ENCODE measurements at regions not wholly inside any gene's neighbourhood (a gene's known extent, or its start where the extent isn't known, plus 50 kb on each side); places are given as distances from the start of the nearest gene placed in this dataset.

DNA sequence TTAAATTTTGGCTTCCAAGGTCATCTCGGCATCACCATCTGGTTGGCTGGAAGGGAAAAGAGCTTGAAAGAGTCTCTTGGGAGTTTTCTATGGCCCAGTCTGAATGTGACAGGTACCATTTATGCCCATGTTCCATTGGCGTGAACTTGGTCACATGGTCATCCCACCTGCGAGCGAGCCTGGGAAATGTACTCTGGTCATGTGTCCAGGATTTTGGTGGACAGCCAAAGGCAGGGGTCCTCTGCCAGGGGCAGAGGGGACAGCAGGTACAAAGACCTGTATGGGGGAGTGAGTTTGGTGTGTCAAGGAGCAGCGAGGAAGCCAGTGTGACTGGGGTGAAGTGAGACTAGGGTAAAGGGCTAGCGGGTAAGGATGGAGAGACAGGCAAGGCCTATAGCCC is 112.6 kb downstream of the CDC5L start:
- no peak for DNase-seq

DNA sequence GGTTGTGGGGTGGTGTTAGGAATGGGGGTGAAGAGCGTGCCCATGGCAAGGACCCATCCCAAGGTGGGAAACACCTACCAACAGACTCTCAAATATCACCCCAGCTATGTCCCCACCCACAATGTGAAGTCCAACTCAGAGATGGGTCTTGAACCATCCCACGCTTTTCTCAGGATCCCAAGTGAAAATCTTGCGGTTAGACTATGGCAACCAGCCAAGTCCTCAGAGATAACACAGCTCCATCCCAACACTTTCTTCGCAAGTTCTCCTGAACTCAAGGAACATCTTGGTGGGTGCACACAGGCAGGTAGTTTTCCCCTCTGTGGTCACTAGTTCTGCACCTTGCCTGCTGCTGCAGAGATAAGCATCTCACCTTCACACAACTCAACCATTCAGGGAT is 116.0 kb downstream of the CDC5L start:
- DNase-seq = no peak

- DNase-seq = no peak
Measured at GRCh38 chr6:44504301-44504791, 116.8 kb downstream of the CDC5L start.

GRCh38 chr6:44505751-44506150 is 118.2 kb downstream of the CDC5L start:
- no peak for DNase-seq

GRCh38 chr6:44507014-44507413 is 119.5 kb downstream of the CDC5L start:
- DNase-seq = no peak

GRCh38 chr6:44508646-44509045 is 121.1 kb downstream of the CDC5L start:
- no peak for DNase-seq

DNA sequence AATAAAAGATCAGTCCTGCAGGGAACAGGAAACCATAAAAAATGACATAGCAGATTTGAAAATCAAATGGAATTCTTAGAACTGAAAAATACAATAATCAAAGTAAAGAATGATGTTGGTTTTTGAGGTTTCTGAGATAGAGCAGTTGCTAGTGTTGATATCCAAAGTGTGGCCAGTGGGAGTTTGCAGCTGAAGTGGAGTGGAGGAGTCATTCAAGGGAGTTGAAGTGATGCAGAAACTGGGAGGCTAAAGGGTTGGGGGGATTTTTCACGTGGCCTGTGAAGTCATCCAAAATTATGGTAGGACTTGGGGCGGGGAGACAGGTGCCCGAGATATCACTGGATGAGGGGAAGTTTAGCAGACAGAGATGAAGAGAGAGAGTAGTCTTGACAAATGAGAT is 123.6 kb downstream of the CDC5L start:
- no peak for DNase-seq

GRCh38 chr6:44512868-44513741 is 125.6 kb downstream of the CDC5L start:
- DNase-seq = no peak

DNA sequence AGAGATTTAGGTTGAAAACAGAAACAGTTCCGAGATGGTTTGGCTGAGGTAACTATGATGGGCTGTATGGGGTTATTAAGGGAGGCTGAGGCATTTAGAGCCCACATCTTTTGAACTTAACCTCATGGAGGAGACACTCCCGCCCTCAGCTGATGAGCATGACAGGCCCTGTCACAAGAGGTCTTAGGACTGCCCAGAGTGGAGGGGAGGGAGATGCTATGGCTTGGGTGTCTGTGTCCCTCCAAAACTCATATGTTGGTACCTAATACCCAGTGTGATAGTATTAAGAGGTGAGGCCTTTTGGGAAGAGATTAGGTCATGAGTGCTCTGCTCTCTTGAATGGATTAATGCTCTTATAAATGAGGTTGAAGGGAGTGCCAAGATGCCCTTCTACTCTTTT is 126.6 kb downstream of the CDC5L start:
- DNase-seq = no peak

DNA sequence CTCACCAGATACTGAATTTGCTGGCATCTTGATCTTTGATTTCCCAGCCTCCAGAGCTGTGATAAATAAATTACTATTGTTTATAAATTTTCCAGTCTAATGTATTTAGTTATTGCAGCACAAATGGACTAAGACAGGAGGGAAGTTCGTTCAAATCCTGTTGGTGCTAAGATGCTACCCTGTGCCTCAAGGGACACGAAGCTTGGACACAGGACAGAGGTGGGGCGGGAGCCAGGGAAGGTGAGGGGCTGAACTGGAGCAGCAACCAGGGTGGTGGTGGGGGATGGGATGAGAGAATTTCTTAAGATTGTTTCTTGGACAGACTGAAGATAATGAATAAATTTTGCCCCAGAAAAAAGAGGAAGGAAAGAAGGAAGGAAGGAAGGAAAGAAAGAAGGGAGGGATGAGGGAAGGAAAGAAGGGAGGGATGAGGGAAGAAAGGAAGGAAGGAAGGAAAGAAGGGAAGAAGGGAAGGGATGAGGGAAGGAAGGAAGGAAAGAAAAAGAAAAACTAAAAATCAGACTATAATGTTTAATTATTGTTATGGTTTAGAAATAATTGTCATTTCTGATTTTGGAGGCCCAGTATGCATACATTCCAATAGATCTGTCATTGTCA is 127.2 kb downstream of the CDC5L start:
- DNase-seq = no peak

DNA sequence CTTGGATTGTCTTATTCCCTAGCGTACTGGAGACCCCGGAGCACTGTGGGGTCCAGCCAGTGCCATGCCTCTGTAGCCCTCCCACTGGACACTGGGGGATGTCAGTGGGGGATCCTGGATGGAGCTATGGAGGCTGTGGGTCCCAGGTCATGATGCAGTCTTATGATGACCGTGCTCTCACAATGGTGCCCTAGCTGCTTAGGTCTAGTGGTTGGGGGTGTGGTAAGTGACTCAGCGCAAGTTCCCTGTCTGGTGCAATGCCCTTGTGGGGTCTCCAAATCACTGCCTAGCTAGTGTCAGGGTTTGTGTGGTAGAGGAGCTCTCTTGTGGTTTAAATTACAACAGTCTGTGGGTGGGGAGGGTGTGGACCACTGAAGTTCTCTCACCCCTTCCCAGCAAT is 135.4 kb downstream of the CDC5L start:
- DNase-seq = no peak

GRCh38 chr6:44524476-44525227 is 137.1 kb downstream of the CDC5L start:
- DNase-seq = no peak

DNA sequence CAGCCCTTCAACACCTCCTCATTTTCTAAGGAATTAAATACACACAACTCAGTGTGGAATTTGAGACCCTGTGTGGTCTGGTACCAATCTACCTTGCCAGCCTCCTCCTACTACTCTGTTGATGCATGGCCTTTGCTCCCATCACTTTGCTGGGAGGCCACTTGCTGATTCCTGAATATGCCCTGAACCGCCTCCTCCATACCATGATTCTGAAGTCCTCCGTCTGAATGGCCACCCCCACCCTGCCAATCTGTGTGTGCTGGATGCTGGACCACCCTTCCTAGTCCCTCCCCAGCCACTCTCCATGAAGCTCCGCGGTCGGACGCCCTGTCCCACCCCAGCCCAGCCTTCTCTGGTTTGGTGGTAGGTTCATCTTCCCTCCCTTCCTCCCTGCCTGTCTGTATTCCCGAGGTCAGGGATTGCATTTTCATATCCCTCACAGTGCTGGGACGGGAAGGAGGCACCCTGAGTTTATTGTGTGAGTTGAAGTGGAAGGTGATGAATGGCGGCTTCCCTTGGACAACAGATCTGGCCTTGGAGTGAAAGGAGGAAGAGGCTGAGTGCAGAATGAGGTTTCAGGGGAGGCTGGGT is 138.3 kb downstream of the CDC5L start:
- DNase-seq = no peak

DNA sequence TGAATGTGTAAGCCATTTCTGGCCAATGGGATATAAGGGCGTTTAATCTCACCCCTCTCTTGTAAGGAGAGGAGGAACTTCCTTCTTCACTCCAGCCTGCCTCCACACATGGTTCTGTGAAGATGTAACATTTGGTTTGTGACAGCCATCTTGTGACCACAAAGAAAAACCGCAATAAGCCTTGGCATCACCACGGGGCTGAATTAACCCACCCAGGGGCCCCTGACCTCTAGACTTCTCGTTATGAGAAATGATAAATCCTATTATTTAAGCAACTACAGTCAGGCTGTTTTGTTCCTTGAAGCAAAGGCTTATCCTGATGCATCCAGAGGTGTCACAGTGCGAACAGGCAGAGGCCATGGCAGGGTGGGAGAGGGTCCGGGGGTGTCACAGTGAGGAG is 139.7 kb downstream of the CDC5L start:
- DNase-seq = no peak

GRCh38 chr6:44527583-44528369 is 140.3 kb downstream of the CDC5L start:
- DNase-seq = no peak

DNA sequence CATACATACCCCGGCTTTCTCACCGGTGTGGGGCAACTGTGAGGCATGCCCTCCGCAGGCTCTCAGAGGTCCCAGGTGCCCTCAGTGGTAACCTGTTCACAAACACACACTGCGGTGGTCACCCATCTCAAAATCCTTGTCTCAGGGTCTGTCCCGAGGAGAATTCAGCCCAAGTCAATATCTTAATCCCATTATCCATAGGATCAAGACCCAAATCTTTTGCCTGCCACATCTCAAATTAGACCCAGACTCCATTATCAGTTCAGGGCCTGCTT is 140.8 kb downstream of the CDC5L start:
- DNase-seq = no peak

- no peak for DNase-seq
Measured at GRCh38 chr6:44528716-44529115, 141.2 kb downstream of the CDC5L start.

DNA sequence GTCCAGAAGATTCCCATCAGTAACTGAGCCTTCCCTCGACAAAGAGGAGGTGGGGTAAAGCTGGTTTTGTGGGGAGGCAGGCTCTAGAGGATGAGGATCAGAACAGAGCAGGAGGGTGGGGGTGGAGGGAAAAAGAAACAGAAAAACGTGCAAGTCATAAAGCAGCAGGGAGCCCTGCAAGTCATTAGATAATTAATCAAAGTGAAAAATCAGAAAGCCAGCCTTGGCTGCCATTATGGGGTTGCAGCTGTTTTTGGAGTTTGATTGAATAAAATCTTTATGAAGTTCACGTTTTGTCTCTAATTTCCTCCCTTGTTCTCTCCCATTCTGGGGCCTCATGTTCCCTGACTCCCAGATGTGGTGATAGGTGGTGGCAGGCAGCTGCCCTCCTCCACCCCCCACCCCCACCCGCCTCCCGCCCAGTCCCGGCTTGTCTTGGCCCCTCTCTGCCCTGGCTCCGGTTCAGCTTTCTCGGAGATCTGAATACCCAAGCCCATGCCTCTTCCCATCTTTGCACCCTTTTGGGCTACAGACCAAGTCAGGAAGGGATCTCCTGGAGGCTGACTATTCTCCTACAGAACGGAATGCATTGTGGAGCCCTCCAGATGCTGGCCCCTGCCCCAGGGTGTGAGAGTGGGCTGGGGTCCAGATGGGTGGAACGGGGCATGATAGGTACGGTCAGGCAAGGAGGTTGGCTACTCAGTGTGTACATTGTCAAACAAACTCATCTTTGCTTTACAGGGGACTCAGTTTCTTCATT is 141.8 kb downstream of the CDC5L start:
- no peak for DNase-seq

- DNase-seq = no peak
Measured at GRCh38 chr6:44530209-44530909, 142.9 kb downstream of the CDC5L start.

DNA sequence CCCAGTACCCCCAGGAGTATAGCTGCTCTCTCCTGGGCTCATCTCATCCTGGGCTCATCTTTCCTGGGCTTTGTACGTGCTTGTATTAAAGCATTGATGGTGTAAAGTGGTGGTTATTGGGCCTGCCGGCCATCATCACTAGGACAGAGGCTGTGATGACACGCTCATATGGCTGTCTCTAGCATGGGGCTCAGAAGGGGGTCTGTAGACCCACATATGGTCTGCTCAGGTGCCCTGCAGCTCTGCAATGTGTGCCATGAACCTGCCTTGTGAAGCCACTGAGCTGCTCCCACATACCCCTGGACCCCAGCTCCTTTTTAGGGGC is 143.4 kb downstream of the CDC5L start:
- DNase-seq = no peak

DNA sequence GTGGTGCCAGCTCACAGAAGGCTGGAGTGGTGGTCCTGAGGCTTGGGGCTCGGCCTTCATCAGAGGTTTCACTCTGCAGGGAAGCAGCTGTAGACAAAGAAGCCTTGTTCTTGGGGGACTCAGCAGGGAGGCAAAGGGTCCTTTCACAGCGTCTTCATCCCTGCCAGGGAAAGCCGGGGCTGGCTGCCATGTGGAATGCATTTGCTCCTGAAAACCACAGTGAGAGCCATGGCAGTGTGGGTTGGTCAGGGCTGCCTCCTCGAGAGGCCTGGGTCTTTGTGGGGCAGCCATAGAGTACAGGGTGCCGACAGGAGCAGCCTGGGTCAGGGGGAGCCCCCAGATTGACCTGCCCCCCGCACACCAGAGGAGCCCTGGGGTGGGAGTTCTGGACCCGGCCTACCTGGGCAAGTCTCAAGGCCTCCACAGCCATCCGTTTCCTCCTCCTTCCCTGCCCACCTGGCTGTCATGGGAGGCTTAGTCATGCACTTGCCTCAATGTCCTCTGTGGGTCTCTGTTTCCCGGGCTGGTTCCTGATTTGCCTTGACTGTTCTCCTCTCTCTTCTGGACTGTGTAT is 144.0 kb downstream of the CDC5L start:
- DNase-seq = no peak
